ENCODE measurements at regions not wholly inside any gene's neighbourhood (a gene's known extent, or its start where the extent isn't known, plus 50 kb on each side); places are given as distances from the start of the nearest gene placed in this dataset.

DNA sequence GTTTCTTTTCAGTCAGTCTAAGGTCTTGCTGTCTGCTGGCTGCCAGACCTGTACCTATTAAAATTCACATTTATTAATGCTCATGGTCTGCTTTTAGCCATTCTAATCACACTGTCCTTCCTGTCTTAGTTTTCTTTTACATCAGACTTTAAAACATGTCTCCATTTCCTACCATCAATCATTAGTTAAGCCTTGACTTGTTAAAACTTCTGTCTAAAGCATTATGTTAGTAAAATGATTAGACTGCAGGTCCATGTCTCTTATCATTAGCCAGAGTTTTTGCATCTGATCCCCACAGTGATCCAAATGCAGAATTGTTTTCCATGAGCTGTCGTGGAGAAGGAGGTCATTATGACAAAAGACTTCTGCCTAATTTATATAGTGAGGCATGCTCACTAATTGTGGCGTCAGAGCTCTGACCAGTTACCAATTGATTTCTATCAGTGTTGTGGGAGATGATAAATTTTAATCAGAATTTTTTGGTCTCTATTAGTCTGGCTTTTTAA, 226.5 kb downstream of the DKK1 start:
- TF ChIP-seq CTCF (IDR thresholded peaks at IDR 0.05) (no peak), POLR2A (IDR thresholded peaks at IDR 0.05) (no peak)
